SU-DHL-6 (cell line): ENCODE measurements at regions not wholly inside any gene's neighbourhood (a gene's known extent, or its start where the extent isn't known, plus 50 kb on each side); places are given as distances from the start of the nearest gene placed in this dataset.

Source experiments
- CTCF ChIP-seq: fragments of 200-600 bp; sonication (generic); IDR thresholded peaks from one replicate; pipeline ENCODE4 v1.5.1; 2017; ENCODE audit warnings: antibody characterized with exemption, mild to moderate bottlenecking, low read length, moderate library complexity; ENCODE audit not compliant: insufficient read depth, poor library complexity, severe bottlenecking
- EZH2phosphoT487 ChIP-seq: fragments of 200-600 bp; sonication (generic), shearing (Covaris generic); conservative IDR thresholded peaks from 2 replicates; pipeline ENCODE4 v1.6.1; 2018; ENCODE audit warnings: mild to moderate bottlenecking, antibody characterized with exemption, low read length, moderate library complexity, mixed read lengths

- TF ChIP-seq CTCF: no peak
- no peak for TF ChIP-seq EZH2phosphoT487
Measured at GRCh38 chr9:103458826-103459225, 463.7 kb downstream of the CYLC2 start.
